ENCODE measurements at regions not wholly inside any gene's neighbourhood (a gene's known extent, or its start where the extent isn't known, plus 50 kb on each side); places are given as distances from the start of the nearest gene placed in this dataset.

DNA sequence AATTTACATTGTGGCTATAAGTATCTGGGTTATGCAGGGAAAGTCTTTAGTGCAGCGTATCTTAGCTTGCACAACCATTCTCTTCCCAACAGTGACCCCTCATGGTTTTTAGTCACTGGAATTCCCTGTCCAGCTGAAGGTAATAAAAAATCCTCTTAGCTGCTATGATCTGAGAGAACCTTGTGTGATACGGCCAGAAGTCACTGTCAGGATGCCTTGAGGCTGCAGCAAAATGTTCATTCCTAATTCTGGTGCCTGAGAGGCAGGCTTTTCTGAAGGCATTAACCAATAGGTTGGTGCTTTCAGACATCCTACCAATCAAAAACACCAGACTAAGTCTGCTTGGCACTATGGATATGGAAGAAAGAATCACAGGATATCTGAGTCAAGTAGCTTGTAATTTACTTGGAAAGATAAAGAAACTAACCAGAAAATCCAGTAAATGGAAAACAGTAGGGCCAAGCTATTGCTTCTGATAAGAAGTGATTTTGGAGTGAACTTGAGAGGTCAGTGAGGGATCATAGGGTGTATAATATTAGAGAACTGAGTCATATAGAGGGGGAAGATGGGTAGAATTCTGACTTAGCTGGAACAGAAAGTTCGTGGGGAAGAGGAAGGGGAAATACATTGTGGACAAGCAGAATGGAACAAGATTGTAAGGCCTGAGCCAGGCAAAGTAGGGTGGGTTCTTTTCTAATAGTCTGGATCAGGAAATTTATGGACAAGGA is 89.0 kb upstream of the SLC14A2 start:
- no peak for DNase-seq (ENCODE audit: low read depth in 2 of 2)

DNA sequence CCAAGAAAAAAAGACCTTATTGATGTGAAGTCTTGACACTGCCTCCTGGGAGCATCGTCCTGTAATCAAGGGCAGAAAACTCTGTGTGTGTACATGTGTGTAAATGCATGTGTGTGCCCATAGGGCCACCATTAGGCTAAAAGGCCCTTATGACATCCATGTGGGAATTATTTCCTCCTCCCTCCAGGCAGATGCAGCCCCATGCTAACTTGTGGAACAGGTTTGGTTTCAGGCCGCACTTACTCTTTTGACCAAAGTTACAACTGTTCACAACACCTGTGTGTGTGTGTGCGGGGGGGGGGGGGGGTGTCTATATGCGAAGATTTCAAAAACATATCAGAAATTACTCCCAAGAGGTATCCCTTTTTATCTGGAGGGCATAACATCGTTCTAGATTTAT is 87.4 kb upstream of the SLC14A2 start:
- DNase-seq (ENCODE audit: low read depth in 2 of 2), result no peak

DNA sequence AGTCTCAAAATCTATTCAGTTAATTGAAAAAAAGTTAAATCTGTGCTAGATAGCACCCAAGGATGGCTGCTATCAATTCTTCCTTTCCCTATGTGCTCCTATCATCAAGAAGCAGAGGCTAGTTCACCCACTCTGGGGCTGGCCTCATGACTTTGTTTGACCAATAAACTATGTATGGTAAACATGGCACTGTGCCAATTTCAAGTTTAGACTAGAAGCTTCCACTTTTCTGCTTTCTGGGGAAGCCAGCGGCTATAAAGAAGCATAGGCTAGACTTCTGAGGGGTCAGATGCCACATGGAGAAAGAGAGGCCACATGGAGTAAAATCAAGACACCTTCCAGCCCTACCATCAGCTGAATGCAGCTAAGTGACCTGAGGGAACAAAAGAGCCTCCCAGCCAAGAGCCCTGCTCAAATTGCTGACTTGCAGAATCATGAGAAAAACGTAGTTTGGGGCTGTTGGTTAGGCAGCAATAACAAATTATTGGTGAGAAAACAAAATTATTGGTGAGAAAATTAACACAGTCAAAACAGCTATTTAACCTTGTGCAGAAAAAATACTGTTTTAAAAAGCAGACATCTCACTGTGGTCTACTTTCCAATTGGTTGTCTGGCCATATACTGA is 86.5 kb upstream of the SLC14A2 start:
- DNase-seq (ENCODE audit: low read depth in 2 of 2), result no peak

DNA sequence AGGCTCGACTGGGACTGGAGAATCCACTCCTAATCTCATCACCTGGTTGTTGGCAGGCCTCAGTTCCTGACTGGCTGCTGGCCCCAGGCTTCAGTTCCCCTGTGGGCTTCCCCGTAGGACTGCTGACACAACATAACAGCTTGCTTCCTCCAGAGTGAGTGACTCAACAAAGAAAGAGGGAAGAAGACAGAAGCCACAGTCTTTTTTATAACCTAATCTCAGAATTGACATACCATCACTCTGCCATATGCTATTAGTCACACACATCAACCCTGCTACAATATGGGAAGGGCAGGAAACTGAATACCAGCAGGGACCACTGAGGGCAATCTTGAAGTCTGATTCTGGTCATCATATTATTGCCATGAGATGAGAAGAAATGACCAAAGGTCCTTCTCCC is 76.8 kb upstream of the SLC14A2 start:
- DNase-seq (ENCODE audit: low read depth in 2 of 2), result no peak

DNA sequence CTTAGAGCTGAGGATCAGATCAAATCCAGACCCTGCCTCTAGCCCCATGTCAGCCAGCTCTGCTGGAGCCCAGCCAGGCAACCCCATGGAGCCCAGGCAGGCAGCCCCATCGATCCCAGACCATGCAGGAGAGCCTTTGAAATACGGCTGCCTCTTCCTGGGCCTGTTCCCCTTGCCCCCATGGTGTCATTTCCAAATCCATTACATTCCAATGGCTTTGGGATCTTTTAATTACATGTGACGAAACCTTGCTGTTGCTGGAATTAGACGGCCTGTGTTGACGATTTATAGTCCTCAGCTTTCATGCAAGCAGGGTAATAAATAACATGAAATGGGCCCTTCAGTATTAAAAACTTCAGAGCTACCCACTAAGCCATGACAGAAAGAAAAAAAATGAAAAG is 75.8 kb upstream of the SLC14A2 start:
- no peak for DNase-seq (ENCODE audit: low read depth in 2 of 2)

DNA sequence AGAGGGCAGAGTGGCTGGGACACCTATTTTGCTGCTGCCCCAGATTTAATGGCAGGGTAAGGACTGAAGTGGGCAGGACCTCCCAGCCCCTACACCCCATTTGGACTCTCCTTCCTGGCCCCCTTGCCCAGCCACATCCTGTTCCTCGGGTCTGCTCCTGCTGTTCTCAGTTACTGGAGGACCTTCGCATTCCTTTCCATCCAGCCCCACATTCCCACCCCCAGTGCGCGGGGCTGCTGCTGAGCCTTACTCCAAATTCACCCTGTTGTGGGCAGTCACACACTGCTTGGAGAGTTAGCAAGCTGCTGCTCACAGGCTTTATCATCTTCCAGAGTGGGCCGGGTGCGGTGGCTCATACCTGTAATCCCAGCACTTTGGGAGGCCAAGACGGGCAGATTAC is 75.2 kb upstream of the SLC14A2 start:
- DNase-seq (ENCODE audit: low read depth in 2 of 2), result no peak

DNA sequence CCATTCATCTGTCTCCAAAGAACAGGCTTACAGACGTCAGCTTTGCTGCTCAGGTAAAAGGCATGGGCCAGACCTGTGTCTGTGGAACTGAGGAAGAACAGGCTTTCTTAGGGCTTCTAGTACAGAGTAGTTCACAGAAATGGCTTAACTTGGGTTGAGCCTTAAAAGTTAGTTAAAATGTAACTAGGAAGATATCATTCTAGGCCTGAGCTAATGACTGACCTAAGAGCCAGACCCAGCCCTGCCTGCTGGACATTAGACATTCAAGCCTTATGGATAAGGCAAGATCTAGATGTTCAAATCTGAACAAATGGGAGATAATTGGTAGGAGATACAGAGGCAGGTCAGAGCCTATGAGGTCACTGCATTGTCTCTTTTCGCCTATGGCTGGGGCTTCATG is 73.9 kb upstream of the SLC14A2 start:
- DNase-seq (ENCODE audit: low read depth in 2 of 2), result no peak

DNA sequence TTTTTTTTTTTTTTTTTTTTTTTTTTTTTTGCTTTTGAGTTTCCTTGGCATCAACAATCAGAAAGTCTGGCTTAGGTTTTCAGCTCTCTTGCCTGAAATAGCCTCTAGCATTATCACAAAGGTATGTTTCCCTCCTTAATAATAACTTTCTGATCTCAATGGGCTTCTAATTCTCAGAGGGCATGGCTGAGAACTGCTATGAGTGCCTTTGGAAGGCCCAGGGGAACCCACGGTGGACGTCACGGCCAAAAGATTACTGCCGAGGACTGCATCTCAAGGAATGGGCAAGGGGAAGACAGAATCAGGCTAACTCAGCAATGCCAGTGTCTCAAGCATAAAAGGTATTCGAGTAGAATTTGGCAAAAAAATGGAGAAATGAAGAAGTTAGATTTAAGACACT is 73.2 kb upstream of the SLC14A2 start:
- no peak for DNase-seq (ENCODE audit: low read depth in 2 of 2)

DNA sequence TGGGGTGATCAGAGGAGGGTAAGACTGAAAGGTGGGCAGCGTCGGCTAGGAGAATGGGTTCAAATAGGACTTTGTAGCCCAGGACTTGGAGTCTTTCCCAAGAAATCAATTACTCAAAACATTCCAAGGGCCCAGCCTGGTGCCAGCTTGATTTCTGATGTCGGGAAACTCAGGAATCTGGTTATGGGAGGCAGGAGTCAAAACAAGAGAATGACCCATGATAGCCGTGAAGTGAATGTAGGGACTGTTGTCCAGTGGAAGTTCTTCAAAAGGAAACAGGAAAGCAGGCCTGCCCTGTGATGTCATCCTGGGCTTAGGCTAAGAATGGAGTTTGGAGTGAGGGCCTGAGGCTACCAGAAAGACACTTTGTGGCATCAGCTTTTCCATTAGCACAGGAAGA is 67.4 kb upstream of the SLC14A2 start:
- DNase-seq (ENCODE audit: low read depth in 2 of 2), result no peak

DNA sequence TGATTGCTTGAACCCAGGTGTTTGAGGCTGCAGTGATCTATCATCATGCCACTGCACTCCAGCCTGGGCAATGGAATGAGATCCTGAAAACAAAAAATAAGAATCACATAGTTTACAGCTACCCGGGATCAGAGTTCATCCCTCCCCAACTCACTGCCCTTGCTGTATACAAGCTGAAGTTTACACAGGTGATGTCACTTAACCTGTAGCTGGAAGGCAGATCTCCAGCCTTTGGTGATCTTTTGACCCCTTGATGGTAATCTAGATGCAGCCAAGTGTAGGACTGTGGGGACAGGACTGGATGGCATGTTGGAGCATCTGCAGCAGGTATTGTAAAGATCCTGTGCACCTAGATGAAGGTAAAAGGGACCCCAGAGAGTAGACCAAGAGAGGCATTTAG is 66.7 kb upstream of the SLC14A2 start:
- no peak for DNase-seq (ENCODE audit: low read depth in 2 of 2)

DNA sequence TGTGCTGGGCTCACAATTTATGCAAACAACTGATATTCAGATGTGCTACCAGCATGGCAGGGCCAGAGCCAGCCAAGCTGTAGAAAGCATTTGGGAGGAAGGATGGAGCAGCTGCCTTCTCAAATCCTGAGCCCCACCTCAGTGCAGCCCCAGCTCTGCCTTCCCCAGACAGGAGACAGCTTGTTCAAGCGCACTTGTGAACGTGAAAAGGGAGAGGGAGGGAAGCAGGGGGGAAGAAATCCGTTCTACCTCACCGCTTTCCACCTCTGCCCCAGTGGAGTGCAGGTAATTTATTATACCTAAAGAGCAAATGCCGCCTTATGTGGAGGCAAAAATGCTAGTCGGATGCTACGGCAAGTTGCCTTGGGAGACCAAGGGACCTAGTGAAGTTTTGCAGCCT is 66.0 kb upstream of the SLC14A2 start:
- no peak for DNase-seq (ENCODE audit: low read depth in 2 of 2)

DNA sequence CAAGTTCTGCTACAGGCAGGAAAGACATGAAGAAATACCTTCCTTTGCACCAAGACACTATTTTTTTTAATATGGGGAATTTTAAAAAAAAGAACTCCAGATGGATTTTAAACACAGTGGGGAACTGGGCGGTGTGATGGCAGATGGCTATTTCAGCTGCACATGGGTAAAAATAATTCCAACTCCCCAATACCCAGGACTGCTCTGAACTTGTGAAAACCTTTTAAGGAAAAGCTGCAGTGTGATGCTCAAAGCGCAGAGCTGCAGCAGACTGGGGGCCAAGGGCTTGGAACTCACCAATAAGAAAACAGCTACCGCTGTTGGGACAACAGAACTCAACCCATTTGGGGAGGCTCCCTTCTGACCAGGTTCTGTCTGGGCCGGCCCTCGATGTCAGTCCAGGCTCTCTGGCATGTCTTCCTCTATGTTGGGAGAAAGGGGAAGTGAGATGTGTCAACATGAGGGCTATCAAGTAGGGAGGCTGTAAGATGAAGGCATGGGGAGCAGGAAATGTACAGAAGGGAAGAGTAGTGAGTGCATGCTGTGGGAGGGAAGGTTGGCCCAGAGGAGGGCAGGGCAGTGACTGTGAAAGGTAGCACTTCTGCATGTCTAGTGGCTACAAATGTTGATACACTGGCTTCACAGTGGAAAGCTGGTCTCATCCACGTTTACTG is 64.0 kb upstream of the SLC14A2 start:
- no peak for DNase-seq (ENCODE audit: low read depth in 2 of 2)

DNA sequence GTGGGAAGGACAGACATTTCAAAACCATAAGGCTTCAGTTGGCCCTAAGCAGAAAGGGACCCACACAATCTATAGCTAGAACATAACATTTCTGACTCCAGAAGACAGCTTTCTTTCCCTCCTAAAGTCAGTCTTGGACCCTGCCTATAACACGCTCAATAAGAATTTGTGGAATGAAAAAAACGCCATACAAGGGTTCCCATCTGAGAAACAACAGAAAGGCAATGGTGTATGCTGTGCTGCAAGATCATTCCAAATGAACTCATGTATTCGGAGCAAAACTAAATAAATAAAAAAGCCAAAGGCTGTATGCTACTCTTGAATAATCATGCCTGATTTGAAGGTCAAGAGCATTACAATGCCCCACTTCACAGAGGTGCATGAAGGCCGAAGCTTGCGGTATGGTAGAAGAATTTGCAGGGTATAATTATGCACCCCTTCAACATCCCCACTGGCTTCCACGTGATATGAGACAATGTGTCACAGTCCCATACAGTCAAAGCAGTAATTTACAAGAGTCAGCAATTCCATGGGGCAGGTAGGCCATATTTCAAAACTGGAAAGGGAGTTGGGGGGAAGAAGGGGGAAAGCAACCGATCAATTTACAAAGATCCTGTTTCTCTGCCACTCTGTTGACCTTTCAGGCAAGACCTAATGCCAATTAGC is 61.4 kb upstream of the SLC14A2 start:
- DNase-seq (ENCODE audit: low read depth in 2 of 2), result no peak

DNA sequence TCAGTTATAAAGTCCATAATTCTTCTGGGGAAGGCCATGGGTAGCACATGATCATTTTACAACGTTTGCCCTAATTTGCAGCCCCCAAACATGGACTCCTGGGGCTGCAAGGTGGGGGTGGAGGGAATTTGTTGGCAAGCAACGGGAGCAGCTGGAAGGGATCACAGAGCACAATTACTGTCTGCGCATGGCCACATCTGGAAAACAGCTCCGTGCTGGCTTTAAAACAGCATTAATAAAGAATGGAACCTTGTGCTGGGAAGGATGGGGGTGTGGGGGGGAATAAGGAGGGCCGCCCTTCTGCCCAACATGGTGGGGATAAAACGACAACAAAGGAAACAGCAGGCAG is 60.9 kb upstream of the SLC14A2 start:
- DNase-seq (ENCODE audit: low read depth in 2 of 2), result no peak

DNA sequence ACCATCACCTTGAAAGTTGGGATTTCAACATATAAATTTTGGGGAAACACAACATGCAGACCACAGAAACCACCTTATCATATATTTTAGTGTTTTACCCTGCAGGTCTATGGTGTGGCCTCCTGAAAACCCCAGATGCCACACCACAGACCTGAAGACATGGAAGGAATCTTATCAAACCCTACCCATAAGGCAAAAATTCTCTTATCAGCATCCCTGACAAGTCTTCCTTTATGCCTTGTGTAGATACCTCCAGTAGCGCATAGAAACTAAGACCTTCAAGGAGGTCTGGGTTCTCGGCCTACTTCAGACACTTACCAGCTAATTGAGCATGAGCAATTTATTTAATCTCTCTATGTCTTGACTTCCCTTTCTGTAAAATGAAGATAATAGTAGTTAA is 59.1 kb upstream of the SLC14A2 start:
- no peak for DNase-seq (ENCODE audit: low read depth in 2 of 2)

DNA sequence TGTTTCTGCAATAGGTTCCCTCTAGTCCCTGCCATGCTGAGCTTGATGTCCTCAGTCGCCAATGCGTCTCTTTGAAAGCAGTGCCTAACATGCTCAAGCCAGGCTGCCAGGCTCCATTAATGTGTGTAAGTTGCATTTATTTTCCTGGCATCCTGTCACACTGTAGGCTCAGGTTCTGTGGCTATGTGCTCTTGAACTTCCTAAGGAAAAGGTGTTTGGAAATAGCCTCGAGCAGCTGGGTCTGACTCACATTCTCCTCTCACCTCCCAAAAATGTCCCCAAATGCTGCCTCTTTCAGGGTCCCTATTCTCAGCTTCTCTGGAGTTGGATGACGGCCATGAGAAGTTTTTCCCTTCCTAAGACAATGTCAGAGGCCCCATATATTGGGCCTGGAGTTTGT is 58.0 kb upstream of the SLC14A2 start:
- no peak for DNase-seq (ENCODE audit: low read depth in 2 of 2)

DNA sequence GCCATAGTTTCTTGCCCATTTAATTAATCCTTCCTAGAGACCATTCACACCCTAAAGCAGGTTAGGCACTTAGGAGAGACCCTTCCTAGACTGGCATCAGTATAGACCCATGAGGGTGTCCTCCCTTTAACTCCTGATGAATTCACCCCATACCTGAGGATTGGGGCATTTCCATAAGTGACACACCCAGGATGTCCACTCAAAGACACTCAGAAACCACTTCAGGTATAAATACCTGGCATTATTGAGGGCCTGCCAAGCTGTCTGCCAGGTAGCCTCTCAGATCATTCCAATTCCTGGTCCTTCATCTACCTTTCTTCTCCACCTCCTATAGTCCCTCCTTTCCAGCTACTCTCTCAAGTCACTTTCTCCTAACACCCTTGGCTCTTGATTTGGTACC is 57.5 kb upstream of the SLC14A2 start:
- no peak for DNase-seq (ENCODE audit: low read depth in 2 of 2)

DNA sequence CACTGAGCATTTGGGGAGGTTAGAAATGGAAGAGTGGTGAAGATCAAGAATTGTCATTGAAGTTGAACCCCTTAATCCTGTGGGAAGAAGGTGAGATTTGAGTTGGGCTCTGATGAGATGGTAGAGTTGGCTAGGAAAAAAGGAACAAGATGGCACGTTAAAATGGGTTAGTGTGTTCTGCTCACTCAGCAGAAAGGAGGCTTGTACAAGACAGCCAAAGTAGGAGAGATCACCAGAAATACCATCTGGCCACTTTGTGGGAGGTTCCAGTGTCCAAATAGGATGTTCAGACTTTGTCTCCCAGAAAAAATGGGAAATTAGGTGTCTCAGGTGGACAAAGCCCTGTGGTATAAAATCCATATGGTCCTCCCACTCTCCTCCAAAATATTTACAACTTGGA is 56.0 kb upstream of the SLC14A2 start:
- DNase-seq (ENCODE audit: low read depth in 2 of 2), result no peak

DNA sequence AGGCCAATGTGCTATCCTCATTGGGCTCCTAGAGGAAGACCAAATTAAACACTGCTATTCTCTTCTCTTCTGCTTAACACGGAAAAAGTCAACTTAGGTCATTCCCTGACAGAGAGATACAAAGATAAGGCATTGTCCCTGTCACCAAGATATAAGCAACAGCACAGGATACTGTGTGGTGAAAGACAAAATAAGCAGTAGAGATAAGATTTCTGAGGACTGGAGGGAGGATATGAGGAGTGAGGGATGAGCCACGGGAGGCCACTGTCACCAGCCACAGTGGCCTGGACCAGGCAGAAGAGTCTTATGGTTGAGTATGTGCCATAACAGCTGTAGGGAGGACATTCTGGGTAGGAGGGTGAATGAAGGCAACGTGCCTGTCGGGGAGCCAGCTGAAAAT is 54.4 kb upstream of the SLC14A2 start:
- DNase-seq (ENCODE audit: low read depth in 2 of 2), result no peak

DNA sequence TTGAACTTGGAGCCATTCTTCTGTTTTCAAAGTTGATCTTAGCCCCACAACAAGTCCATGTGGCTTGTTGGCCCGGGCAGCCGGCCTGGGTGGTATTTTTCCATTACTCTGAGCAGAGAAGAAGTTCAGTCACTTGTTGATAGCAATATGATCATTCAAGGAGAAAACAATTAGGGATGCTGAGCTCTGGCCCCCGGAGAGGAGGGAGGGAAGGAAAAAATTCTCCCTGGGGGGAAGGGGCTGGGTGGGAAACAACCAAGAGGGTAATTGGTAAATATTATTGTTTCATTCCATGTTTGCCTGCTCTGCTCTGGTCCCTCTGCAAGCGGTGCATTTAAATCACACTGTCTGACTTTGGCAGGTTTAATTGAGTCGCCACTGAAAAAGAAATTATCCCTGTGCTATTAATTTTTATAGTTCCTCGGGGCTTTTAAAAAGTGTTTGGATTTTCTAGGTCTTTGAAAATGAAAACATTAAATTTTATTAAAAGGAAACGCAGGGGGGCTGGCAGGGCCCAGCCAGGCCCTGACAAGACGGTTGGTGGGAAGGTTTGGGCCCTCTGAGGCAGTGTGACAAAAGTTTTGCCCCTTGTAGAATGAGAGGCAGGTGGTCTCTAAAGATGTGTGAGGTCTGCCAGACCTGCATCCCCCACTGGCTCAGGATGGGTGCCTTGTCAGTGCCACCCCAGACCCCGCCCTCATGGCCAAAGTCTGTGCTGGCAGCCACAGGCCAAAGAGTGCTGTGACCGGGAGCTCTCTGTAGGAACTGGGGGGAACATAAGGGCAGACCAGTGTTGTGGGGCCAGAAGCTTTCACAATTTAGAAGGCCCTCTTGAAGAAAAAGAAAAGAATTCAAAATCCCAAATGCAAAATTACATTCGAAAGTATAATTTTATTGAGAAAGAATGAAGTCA is 52.5 kb upstream of the SLC14A2 start:
- DNase-seq (ENCODE audit: low read depth in 2 of 2), result no peak

DNA sequence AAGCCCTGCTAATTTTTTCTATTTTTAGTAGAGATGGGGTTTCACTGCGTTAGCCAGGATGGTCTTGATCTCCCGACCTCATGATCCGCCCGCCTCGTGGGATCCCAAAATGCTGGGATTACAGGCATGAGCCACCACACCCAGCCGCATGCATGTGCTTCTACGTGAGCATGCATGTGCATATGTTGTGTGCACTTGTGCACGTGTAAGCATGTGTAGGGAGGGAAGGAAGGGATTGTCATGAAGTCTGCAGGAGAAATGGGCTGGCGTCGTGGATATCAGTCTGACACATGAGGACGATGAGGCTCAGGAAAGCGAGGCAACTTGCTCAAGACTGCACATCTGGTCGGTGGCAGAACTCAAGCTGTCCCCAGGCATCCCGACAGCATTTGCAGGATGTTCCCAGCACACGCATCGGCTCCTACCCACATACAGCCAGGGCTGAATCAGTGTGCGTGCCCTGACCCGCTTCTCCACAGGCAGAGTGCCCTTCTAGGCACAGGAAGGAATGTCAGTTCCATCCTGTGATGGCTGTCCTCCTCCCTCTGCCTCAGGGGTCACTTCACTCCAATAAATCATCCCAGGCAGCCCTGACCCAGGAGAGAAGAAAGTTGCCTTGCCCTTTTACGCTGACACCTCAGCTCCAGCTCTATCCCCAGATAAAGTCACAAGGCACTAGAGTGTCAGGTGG is 49.9 kb upstream of the SLC14A2 start:
- DNase-seq (ENCODE audit: low read depth in 2 of 2), result no peak

Data from stimulated activated CD4-positive, alpha-beta T cell treated with anti-CD3 and anti-CD28 coated beads, Interleukin-1b, Interleukin-23, amount 100 ng/mL, for 1 hour (primary cell).